ENCODE measurements at regions not wholly inside any gene's neighbourhood (a gene's known extent, or its start where the extent isn't known, plus 50 kb on each side); places are given as distances from the start of the nearest gene placed in this dataset.

DNA sequence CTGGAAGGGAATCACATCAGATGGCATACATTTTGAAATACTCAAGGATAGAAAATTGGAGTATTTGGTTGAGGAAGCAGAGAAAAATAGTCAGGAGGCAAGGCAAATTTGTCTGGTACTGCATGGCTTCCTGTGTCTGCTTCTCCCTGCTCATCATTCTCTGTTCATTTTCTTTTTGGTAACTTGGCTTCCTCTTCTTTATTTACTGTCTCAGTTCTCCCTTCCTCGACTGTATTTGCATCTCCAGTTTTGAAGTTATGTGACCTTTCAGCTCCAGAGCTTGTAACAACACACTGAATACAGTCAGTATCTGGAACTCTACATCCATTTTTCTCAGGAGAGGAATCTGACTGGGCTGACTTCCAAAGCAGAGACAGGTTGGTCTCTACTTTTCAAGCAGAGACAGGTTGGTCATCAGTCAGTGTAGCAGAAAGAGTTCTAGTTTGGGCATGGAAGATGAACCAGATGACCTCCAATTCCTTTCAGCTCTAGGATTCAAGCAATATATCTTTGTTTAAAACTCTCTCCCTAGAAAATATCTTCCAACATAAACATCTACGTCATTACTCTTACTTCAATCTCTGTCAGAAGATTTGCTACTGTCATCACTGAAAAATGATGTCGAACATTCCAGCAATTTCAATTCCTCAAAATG, 571.2 kb downstream of the ADGRL2 start:
- TF ChIP-seq CTCF (conservative IDR thresholded peaks at IDR 0.05) (no peak), ZFX (IDR thresholded peaks at IDR 0.05) (no peak)

All from C4-2B (cell line).